Nephron (organoid): ENCODE measurements at regions not wholly inside any gene's neighbourhood (a gene's known extent, or its start where the extent isn't known, plus 50 kb on each side); places are given as distances from the start of the nearest gene placed in this dataset.
"Not testable (repeated sequence)": the region's sequence is repeated elsewhere in the genome, so short reads cannot be mapped to it uniquely, and the experiment has no call there.

ENCODE experiments used
- H3K27ac Mint-ChIP-seq, 3 experiments: 2 replicates each; pipeline ENCODE4 v1.8.0; 2020; ENCODE audit warnings: mixed read lengths in 3 of 3, mild to moderate bottlenecking in 2 of 3, moderate library complexity in 1 of 3
- H3K27me3 Mint-ChIP-seq: 2 replicates; pipeline ENCODE4 v1.8.0; 2021; ENCODE audit warnings: low read depth, mild to moderate bottlenecking, moderate library complexity, mixed read lengths
- H3K36me3 Mint-ChIP-seq: 2 replicates; pipeline ENCODE4 v1.8.0; 2020; ENCODE audit warnings: low read depth, mixed read lengths
- H3K4me1 Mint-ChIP-seq: 2 replicates; pipeline ENCODE4 v1.8.0; 2020; ENCODE audit warnings: mixed read lengths
- H3K4me3 Mint-ChIP-seq, 3 experiments: 2 replicates each; pipeline ENCODE4 v1.8.0; 2020; ENCODE audit warnings: mild to moderate bottlenecking in 3 of 3, mixed read lengths in 3 of 3, moderate library complexity in 2 of 3
- H3K9me3 Mint-ChIP-seq: 2 replicates; pipeline ENCODE4 v1.8.0; 2020; ENCODE audit warnings: mixed read lengths
- CTCF ChIP-seq, 3 experiments: fragments of 200-600 bp; sonication (generic); IDR thresholded peaks; one replicate each; pipeline ENCODE4 v1.5.0; 2021; ENCODE audit warnings: antibody characterized with exemption in 3 of 3; ENCODE audit not compliant: unreplicated experiment in 3 of 3

GRCh38 chr6:112667427-112667826 lies 320.3 kb downstream of the RFPL4B start:
- no peak for TF ChIP-seq CTCF (IDR thresholded peaks at IDR 0.05; ENCODE audit: unreplicated experiment in 3 of 3)
- Mint-ChIP-seq H3K4me1 (no peaks in the 10 kb centered on the region), H3K27ac (no peak overlapping the region), H3K27me3 (peaks cover 3% of the 10 kb centered on the region), H3K9me3 (peaks cover 2% of the 10 kb centered on the region), H3K36me3 (no peaks in the 10 kb centered on the region), H3K4me3 (no peak overlapping the region)

DNA sequence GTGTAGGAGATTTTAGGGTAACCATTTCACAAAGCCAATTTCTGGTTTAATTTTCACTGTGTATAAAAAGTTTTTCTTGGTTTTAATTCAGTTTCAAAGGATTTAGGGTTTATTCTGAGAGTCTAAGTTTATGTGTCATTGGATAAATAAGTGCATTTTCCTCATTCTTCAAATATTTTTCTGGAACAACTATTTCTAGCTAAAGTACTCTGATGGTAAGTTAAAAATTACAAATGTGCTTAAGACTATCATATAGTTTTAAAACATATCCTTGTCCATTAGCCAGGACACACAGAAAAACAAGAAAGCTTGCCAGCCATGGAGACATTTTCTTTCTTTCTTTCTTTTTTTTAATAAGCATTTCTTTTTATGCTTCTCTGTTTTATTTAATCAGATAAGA lies 333.0 kb downstream of the RFPL4B start:
- Mint-ChIP-seq H3K4me1 (peaks cover 5% of the 10 kb centered on the region), H3K27me3 (peaks cover 6% of the 10 kb centered on the region), H3K36me3 (no peaks in the 10 kb centered on the region), H3K9me3 (peaks cover 15% of the 10 kb centered on the region), H3K27ac (no peak overlapping the region), H3K4me3 (no peak overlapping the region)
- no peak for TF ChIP-seq CTCF (IDR thresholded peaks at IDR 0.05; ENCODE audit: unreplicated experiment in 3 of 3)

DNA sequence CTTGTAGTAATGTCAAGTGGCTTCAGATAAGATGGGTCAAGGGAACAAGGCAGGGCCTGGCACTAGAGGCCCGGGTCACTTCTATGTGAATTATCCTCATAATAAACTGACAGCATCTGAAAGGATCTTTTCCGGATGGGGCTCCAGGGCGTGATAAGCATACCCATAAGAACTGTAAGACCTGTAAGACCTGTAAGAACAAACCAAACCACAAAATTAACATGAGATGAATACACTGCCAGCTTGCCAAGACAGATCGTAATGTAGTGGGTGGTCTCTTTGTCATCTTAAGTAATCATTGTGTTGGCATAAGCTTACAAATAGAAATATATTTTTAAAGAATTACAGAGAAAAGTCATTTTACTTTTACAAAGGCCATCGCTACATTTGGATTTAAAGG lies 334.9 kb downstream of the RFPL4B start:
- no peak for TF ChIP-seq CTCF (IDR thresholded peaks at IDR 0.05; ENCODE audit: unreplicated experiment in 3 of 3)
- H3K4me1 Mint-ChIP-seq: peaks cover 5% of the 10 kb centered on the region
- H3K36me3 Mint-ChIP-seq: no peaks in the 10 kb centered on the region
- peaks cover 3% of the 10 kb centered on the region for H3K9me3 Mint-ChIP-seq
- no peak overlapping the region for H3K4me3 Mint-ChIP-seq
- no peak overlapping the region for H3K27ac Mint-ChIP-seq
- no peaks in the 10 kb centered on the region for H3K27me3 Mint-ChIP-seq

DNA sequence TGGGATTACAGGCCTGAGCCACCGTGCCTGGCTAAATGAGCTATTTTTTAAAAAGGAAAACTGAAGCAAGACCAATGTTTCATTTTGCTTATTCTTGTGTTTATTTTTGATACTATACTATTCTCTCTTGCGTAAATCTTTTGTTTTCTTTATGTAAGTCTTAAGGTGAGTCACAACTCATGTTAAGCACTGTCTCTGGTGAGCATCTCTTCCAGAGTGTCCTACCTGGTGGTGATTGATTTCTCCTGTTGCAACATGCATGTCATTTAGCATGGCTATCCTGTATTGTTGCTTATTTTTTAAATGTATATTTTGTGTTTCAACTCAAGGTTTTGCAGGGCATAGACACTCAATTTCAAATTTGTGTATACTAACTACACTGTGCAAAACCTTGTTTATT lies 336.0 kb downstream of the RFPL4B start:
- Mint-ChIP-seq H3K4me3 (no peak overlapping the region), H3K27me3 (no peaks in the 10 kb centered on the region), H3K36me3 (no peaks in the 10 kb centered on the region), H3K9me3 (no peaks in the 10 kb centered on the region), H3K27ac (no peak overlapping the region), H3K4me1 (peaks cover 5% of the 10 kb centered on the region)
- no peak for TF ChIP-seq CTCF (IDR thresholded peaks at IDR 0.05; ENCODE audit: unreplicated experiment in 3 of 3)

DNA sequence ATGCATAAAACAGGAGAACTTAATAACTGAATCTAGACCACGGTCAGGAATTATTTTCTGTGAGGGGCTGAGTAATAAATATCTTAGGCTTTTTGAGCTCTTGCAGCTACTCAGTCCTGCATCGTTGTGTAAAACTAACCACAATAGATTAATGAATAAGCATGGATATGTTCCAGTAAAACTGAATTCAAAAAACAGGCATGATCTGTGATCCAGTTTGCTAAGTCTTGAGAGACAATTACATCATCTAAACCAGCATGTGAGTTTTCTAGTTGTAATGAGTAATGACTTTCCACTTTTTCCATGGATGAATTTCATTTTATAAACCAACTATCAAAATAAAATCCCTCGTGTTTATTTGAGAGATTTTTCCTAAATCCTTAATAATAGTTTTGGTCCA lies 336.8 kb downstream of the RFPL4B start:
- Mint-ChIP-seq H3K4me1 (peaks cover 11% of the 10 kb centered on the region), H3K4me3 (no peak overlapping the region), H3K36me3 (no peaks in the 10 kb centered on the region), H3K27me3 (peaks cover 4% of the 10 kb centered on the region), H3K9me3 (no peaks in the 10 kb centered on the region), H3K27ac (no peak overlapping the region)
- TF ChIP-seq CTCF (IDR thresholded peaks at IDR 0.05; ENCODE audit: unreplicated experiment in 3 of 3): no peak

- not testable (repeated sequence) for H3K27ac Mint-ChIP-seq, H3K27me3 Mint-ChIP-seq, H3K9me3 Mint-ChIP-seq, H3K4me3 Mint-ChIP-seq, H3K36me3 Mint-ChIP-seq
- peaks cover 18% of the 10 kb centered on the region for H3K4me1 Mint-ChIP-seq
Observed at GRCh38 chr6:112685521-112686220, 338.5 kb downstream of the RFPL4B start.

- H3K27me3 Mint-ChIP-seq, H3K9me3 Mint-ChIP-seq, H3K36me3 Mint-ChIP-seq: not testable (repeated sequence)
- peak overlapping the region; percentile 20 to 84 (median 79) for H3K27ac Mint-ChIP-seq
- H3K4me3 Mint-ChIP-seq: peak overlapping the region; percentile 59 to 78 (median 60)
- peaks cover 30% of the 10 kb centered on the region for H3K4me1 Mint-ChIP-seq
Observed at GRCh38 chr6:112688487-112689165, 341.5 kb downstream of the RFPL4B start.

- H3K4me3 Mint-ChIP-seq, H3K36me3 Mint-ChIP-seq, H3K9me3 Mint-ChIP-seq, H3K27me3 Mint-ChIP-seq: not testable (repeated sequence)
- H3K27ac Mint-ChIP-seq: peak overlapping the region in 1 of 3 experiments; percentile 84
- H3K4me1 Mint-ChIP-seq: peaks cover 27% of the 10 kb centered on the region
Observed at GRCh38 chr6:112689183-112689858, 342.2 kb downstream of the RFPL4B start.
